HG03432 (cell line): ENCODE measurements at regions not wholly inside any gene's neighbourhood (a gene's known extent, or its start where the extent isn't known, plus 50 kb on each side); places are given as distances from the start of the nearest gene placed in this dataset.
"Not testable (repeated sequence)": the region's sequence is repeated elsewhere in the genome, so short reads cannot be mapped to it uniquely, and the experiment has no call there.

Experiments
- ATAC-seq: cut with Tn5 transposase; IDR thresholded peaks from one replicate; pipeline ENCODE4 v1.9.1; 2021; ENCODE audit warnings: mild to moderate bottlenecking, moderate library complexity; ENCODE audit not compliant: unreplicated experiment

- no peak for ATAC-seq
These were observed 117.7 kb upstream of the PLCL2 start for GRCh38 chr3:16767006-16767405.

GRCh38 chr3:16768014-16768413, 116.7 kb upstream of the PLCL2 start:
- no peak for ATAC-seq

- no peak for ATAC-seq
These were observed 115.8 kb upstream of the PLCL2 start for GRCh38 chr3:16768956-16769355.

- no peak for ATAC-seq
These were observed 115.2 kb upstream of the PLCL2 start for GRCh38 chr3:16769525-16769924.

- no peak for ATAC-seq
These were observed 114.7 kb upstream of the PLCL2 start for GRCh38 chr3:16770021-16770420.

- no peak for ATAC-seq
These were observed 114.0 kb upstream of the PLCL2 start for GRCh38 chr3:16770792-16771191.

- not testable (repeated sequence) for ATAC-seq
These were observed 111.2 kb upstream of the PLCL2 start for GRCh38 chr3:16773594-16773993.

- ATAC-seq = not testable (repeated sequence)
These were observed 110.2 kb upstream of the PLCL2 start for GRCh38 chr3:16774536-16774935.

GRCh38 chr3:16784973-16785372, 99.8 kb upstream of the PLCL2 start:
- no peak for ATAC-seq

GRCh38 chr3:16785465-16785864, 99.3 kb upstream of the PLCL2 start:
- no peak for ATAC-seq

GRCh38 chr3:16788440-16789056, 96.2 kb upstream of the PLCL2 start:
- no peak for ATAC-seq

GRCh38 chr3:16789344-16790120, 95.2 kb upstream of the PLCL2 start:
- no peak for ATAC-seq

- ATAC-seq = no peak
These were observed 94.0 kb upstream of the PLCL2 start for GRCh38 chr3:16790432-16791400.

- no peak for ATAC-seq
These were observed 91.4 kb upstream of the PLCL2 start for GRCh38 chr3:16793321-16793720.

- ATAC-seq = no peak
These were observed 90.5 kb upstream of the PLCL2 start for GRCh38 chr3:16794257-16794656.

- no peak for ATAC-seq
These were observed 89.2 kb upstream of the PLCL2 start for GRCh38 chr3:16795581-16795980.

GRCh38 chr3:16797831-16798230, 86.9 kb upstream of the PLCL2 start:
- no peak for ATAC-seq

GRCh38 chr3:16798738-16799137, 86.0 kb upstream of the PLCL2 start:
- ATAC-seq = no peak

- no peak for ATAC-seq
These were observed 84.4 kb upstream of the PLCL2 start for GRCh38 chr3:16800361-16800760.

- peak; percentile 47 for ATAC-seq
These were observed 83.5 kb upstream of the PLCL2 start for GRCh38 chr3:16801223-16801622.

- ATAC-seq = peak; percentile 39
These were observed 83.1 kb upstream of the PLCL2 start for GRCh38 chr3:16801698-16802097.
